ENCODE measurements at regions not wholly inside any gene's neighbourhood (a gene's known extent, or its start where the extent isn't known, plus 50 kb on each side); places are given as distances from the start of the nearest gene placed in this dataset.

DNA sequence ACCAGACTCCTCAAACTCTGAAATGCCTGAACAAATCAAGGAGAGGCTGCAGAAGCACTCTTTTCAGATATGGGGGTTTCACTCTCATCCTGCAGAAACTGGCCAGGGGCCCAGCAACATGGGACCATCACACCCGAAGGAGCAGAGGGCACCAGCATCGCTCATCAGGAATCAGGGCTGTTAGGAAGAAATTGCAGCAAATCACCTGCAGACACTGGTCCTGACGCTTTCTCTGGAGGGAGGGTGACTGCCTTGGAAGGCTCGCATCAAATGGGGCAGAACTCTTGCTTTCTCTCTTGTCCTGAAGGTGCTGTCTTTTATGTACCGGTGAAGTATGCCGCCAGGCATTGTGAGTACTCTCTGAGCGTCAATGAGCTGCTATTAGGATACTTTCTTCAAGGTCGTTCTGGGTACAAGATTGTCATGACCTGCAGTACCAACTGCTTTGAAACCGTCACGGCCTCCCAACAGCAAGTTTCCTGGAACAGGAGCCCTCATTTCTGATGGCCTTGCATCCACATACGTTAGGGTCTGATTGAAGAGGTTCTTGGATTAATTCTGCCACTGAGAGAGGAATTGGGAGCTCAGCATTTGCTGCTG, 155.7 kb upstream of the SOX1 start:
- no peak for DNase-seq

DNA sequence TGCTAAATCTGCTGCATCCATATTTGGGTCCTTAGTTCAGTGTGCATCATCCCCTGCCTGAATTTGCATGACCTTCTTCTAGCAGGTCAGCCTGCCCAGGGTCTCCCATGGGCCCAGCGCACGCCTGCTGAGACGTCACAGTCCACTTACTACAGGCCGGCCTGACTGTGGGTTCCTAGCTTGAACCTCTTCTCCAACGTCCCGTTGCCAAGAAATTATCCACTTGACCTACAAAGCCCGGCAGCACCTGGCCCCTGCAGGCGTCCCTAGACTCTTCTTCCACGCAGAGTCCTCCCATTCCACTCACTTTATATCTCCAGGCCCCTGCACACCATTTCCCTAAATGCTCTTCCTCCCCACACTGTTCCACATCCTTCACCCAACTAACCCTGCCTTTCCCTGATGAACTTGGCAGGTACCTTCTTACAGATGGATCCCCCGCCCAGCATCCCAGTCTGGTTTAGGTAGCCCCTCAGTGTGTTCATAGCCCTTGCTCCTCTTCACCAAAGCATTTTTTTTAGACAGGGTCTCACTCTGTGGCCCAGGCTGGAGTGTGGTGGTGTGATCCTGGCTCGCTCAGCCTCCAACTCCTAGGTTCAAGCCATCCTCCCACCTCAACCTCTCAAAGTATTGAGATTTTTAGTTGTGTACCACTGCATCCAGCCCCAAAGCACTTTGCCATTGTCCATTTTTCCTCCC, 155.0 kb upstream of the SOX1 start:
- no peak for DNase-seq

DNA sequence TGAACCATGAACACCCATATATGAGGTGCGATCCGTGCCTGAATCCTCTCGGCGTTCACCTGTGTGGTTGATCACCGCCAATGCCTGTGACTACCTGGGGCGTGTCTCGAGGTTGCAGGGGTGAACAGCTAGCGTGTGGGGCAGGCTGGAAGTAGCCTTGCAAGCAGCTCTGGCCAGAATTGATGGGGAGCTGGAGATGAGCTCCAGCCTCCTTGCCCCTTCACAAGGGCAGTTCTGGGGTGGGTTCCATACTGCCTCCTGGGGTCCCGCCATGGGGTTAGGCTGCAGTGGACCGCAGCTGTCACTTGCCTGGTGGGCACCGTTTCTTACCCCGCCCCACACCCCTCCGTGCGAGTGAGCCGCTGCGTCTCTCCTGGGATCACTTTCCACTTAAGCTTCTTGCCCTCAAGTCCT, 154.5 kb upstream of the SOX1 start:
- DNase-seq = no peak

DNA sequence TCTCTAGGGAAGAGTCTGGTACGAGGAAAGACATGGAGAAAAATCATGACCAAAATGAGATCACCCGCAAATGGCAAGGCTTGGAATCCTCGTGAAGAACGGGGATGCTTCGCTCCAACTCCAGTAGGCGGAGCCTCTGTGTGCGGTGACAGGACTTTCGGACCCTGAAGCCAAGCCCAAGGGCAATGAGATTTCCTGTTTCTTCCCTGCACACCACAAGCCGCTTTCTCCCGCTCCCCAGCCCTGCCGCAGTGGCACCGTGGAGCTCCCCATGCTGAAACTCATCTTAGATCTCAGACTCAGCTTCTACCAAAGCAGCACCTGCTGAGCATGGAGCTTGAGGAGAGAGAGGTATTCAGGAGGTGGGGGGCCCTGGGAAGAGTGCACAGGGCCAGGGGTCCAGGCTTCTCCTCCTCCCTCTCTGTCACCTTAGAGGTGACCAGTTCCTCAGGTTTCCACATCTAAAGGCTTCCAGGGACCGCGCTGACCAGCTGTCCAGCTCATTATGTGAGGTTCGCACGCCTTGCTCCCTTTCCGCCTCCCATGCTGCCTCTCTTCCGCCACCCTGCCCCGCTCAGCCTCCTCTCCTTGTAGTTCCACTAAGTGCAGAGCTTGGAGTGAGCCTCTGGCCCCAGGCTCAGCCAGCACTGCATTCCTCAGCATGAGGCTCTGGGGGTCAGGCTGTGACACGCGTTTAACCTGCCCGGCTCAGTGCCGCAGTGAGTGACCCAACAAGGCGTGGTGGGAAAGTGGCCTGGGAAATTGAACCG, 153.8 kb upstream of the SOX1 start:
- no peak for DNase-seq

DNA sequence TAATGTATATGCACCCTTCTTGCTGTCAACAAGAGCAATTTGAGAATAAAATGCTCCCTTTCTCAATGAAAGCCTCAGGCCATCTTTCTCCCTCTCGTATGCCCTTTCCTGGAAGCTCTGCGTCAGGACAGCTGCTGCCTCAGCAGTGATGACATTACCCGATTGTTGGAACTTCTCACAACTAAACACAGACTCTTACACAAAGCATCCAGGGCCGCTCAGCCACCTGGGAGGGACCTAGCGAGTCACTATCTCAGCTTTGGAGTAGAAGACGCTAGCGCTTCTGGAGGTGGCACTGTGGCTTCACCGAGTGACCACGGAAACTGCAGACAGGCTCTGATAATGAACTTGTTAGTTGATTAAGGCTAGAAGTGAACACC, 153.2 kb upstream of the SOX1 start:
- no peak for DNase-seq

DNA sequence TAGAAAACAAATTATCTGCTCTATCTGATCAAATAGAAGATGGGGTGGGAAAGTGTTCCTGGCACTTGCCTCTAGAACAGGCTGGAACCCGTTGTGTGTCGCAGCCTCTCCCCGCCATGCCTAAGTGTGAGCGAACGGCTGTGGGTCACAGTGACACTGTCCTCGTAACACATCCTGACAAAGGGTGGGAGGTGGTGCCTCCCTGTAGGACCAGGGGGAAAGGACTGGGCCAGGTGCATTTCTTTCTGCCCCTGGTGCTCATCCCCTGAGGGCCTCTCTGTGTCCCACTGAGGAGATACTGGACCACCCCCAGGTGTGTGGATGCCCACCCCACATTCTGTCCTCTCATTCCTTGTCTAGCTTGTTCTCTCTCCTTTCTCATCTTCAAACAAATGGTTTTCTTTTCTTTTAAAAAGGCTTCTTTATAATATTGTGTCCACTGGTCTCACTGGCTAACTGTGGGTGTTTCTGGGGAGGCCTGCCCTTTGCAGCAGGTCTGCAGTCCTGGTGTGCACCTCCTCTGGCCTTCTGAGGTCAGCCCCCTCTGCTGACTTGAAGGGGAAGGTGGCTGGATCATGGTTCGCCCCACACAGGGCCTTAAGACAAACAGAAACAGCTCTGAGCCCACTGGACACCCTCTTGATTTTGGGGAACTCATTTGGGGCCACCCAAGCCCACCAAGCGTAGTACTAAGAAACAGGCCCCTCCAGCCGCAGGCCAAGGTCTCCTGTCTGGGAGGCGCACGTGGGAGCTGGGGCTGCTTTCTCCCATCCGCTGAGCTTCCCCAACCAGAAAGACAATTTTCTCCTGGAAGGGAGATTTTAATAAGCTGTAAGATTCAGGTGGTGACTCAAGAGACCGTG, 152.5 kb upstream of the SOX1 start:
- no peak for DNase-seq

DNA sequence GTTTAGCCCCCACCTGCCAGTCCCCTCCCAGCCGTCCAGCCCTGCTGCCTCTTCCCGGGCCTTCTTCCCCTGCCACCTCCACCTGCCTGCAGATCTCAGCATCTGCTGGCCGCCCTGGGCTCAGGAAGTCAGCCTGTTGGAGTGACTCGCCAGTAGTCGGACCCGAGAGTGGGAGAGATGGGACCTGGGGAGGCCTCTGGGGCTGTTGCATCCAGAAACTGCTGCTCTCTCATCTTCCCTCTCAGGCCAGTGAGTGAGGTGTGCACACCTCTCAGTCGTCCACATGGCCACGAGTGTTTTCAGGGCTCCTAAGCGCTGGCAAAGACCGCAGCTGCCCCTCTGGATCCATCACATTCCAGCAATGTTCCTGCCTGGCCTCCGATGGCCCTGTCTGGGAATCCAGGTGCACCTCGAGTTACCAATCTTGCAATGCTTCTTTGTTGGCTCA, 151.8 kb upstream of the SOX1 start:
- DNase-seq = no peak

DNA sequence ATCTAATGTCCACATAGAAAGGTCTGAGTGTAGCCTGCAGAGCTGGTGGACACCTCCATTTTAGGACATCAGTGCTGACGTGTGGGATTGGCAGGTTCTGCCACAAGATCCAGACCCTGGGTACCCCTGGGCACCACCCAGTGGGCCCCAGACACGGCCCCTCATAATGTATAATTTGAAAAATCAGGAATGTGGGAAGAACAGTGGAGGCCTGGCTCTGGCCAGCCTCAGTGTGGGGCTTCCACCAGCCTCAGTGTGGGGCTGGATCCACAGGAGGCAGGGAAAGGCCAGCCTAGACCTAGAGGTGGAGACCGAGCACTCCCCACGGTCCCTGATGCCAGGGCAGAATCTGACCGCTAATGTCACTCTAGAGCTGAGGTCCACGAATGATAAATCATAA, 150.7 kb upstream of the SOX1 start:
- DNase-seq = no peak

DNA sequence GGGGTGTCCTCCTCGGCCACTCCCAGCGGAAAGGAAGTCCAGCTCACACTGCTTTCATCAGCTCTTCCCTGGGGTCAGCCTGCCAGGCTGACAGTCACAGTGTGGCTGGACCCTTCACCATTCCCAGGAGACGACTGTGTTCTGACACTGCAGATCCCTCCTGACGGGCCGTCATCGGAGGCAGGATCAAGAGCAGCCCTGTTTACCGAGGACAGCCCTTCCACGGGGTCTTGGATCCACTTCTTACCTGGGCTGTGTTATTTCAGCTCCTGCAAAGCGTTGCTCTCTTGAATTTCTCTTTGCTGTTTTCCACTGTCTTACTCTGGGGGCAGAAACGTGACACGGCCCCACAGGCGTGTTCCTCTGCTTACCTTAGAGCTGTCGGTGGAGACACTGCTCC, 149.9 kb upstream of the SOX1 start:
- no peak for DNase-seq

DNA sequence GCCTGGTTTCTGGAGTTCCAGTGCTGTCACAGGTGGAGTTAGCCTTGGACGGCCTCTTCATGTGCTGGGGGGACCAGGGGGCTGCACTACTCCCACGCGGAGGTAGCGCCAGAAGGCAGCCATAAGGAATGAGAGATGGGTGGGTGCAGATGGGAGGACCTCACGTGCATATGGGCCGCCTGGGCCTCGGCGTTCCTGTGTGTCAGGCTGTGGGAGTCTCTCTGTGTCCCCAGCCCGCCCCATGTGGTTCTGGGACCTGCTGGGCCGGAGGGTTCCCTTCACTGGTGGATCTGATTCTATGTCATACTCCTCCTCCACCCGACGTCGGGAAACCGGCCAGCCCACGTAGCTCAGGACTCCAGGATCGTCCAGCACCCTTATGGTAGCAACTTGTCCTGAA, 149.0 kb upstream of the SOX1 start:
- no peak for DNase-seq

DNA sequence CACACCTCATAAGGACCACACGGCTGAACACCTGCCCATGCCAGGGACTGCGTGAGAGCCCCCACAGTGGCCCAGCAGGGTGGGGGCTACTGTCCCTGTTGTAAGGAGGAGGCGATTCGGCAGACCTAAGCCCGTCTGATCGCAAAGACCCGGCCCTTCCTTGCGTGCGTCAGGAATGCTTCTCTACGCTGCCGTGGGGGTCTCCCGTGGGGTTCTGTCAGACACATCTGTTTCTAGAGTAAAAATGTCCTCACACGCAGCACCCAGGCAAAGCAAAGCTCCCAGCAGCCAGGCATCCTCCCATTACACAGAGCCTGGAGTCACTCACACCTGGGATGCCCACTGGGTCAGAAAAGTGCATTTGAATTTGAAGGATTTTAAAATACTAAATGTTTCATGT, 147.7 kb upstream of the SOX1 start:
- no peak for DNase-seq

DNA sequence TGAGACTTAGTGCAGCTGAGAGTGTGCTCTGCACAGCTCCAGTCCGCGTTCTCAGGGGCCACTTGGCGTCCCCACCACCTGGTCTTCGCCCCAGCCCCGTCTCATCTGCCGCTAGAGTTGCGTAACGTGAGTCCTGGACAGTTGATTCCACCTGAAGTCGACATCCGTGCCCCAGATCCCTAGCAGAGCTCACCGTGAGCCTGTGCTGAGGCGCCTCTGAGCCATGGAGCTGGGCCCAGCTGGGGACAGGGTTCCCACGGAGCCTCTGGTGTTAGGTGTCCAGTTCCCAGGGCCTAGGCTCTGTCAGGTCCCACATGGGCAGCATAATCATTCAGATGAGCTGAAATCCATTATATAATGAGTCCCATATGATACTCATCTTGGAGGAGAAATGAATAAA, 147.1 kb upstream of the SOX1 start:
- no peak for DNase-seq

DNA sequence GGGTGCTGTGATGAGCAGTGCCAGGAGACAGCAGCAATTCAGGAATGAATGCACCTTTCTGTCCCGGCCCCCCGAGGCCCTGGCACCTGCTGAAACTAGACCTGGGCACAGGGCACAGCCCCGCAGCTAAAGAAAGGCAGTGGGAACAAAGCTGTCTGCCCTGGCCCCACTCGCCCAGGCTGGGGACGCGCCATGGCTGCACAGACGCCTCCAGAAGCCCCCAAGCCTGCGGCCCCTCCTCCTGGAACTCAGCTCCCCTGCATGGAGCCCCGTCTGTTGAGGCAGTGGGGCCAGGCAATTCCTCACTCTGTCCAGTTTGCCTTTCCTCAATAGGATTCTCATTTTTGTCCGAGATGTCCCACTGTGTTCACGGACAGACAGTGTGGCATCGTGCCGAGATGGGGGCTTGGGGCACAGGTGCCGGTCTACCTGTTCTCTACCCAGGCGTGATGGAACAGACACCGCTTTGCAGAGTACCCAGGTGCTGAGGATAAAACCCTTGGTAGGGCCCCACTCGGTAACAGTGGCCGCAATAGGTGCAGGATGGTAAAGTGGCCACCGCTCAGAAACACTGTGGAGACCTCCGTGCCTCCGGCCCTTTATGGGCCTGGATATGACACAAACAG, 146.5 kb upstream of the SOX1 start:
- no peak for DNase-seq

DNA sequence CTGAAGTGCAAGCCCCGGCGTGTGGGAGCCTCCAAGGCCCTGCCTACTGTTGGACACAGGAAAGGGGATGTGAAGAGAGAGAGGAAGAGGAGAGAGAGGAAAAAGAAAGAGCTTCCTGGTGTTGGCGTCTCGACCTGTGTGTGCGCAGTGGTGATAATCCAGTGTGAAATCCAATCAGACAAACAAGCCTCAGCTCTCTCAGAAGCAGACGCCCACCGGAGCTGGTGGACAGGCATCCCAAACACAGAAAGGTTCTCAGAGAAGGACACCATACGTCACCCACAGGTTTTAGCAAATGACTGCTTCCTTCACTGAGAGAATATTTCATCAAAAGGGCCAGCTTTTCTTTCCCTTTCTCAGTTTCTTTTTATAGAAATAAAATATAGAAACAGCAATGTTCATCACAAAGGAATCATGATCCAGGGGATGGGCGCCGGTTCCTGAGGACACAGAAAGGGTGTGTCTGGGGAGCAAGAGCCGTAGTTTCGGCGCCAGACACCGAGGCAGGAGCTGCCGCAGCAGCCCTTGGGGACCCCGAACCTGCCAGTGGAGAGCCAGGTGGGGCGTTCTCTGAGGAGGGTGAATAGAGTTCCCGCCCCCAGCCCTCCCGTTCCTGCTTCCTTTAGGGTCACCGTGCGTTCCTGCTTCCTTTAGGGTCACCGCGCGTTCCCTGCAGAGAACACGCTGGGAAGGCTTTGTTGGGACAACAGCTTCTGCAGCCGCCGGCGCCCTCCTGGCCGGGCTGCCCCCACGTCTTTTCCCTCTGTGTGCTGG, 145.8 kb upstream of the SOX1 start:
- no peak for DNase-seq

DNA sequence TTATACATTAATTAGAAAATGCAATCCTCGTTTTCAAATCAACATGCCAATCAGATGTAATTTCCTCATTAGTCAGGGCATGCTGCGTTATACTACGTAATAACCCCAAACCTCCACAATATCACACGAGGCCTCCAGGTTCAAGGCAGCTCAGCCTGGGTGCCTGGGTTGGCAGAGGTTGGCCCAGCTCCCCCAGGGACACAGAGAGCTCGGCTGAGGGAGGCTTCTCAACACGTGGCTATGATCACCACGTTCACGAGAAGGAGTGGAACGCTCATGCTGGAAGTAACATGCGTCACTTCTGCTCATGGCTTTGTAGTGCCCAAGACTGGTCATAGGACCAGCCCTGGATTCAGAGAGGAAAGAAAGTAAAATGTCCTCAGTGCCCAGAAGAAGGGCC, 144.9 kb upstream of the SOX1 start:
- DNase-seq = no peak

DNA sequence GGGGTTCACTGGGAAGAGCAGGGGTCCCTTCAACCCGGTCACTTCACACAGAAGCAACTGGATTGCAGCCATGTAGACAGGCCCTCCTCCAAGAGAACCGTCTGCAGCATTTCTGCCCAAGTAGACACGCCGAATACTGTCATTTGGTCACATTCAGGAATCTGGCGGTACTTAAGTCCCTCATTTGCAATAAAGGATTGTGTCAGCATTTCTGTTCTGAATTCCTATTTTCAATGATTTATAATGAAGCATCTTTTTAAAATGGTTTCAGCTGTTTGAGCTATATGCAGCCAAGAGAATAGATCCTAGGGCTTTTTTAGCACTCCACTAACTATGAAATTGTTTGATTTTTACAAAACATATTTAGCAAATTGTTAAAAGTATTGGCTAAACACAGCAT, 143.5 kb upstream of the SOX1 start:
- DNase-seq = no peak

DNA sequence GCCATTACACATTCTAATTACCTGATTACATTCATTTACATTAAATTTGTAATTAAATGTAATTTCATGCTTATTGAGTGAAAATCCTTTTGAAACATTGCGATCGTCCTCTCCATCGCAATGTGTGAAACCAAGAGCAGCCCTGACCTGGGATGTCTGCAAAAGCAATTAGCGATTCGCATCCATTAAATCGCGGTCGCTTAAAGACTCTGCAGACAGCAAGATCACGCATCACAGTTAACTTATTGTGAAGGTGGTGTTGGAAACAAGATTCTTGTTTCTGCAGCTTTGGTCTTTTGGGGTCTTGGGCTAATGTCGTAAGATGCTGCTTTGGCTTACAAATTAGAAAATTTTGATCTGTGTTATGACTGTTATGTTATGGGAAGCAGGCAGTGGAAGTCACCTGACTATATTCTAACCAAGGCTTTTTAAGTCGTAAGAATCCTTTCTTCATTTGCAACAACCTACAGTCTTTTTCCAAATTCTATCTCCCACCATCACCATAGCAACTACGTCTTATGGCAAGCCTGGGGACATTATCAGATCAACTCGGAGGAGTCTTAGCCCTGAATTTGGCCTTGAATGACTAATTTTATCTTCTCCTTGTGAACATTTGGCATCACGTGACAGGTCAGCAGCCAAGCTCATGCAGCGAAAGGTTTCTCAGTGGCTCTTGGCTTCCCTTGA, 142.8 kb upstream of the SOX1 start:
- DNase-seq = no peak

DNA sequence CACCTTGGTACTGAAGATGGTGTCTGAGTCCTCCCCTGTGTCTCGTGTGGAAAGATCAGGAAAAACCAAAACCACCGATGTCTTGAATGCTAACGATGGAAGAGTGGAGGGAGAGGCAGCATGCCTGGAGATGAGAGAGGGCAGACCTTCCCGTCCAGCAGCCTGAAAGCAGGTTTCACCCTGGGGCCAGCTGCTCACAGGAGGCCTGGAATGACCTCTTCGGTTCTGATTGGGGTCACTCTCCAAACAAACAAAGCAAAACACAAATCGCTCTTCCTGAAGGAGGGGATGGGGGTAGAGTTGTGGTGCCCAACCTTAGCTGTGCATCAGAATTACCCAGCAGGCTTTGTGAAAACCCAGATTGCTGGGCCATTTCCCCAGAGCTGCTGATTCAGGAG, 142.3 kb upstream of the SOX1 start:
- DNase-seq = no peak

DNA sequence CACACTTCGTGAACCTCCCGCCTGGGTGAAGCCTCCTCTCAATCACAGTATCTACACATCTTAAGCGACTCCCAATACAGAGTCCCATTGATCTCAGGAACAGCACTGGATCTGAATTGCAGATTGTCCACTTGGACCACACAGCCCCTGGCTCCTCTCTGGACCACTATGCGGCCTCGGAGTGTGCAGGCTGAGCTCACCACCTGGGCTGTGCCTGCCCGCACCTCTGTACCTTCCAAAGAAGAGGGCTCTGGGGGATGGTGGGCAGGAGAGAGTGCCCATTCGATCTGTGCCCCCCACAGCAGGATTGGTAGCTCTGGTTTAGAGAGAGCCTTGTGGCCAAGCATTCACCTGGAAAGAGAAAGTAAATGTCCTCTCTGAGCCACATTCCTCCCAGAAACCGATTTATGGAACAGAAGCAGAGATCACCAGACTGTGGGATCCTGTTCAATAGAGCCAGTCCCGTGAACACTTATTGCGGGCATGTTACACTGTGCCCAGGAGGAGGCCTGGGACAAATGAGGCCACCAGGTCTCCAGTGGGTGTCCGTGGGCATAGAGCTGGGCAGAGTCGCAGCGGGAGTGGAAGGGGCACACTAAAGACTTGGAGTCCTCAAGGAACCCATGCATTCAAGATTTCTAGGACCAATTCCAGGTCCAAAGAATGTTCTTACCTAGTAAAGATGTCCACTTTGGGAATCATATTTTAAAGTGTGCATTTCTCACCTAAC, 141.6 kb upstream of the SOX1 start:
- no peak for DNase-seq

DNA sequence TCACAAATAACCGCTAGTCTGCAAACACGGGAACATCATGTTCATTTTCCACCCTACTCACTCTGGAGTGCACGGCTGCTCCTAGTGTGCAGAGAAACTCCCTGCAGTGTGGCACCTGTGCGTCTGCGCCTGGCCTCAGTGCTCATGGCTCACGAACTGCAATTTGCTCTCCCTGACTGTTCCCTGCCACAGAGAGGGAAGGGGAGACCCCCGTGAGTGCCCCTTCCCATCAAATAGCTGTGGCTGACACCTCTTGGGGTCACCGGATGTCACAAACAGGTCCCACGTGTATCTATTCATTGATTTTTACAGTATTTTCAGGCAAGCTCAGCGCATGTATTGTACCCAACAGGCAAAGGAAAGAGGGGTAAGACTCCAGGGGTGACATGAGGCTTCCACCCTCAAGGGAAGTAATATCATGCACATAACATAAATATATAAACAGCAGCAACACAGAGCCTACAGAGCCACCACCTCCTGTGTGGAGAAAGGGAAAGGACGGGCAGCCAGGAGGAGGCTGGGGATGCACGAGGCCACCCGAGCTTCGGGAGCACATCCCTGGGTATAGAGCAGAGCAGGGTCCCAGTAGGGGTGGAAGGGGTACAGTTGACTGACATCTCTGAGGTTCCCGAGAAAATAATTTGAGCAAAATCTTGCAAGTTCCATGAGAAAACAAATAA, 140.3 kb upstream of the SOX1 start:
- DNase-seq = no peak
